Loucy (cell line): ENCODE measurements at regions not wholly inside any gene's neighbourhood (a gene's known extent, or its start where the extent isn't known, plus 50 kb on each side); places are given as distances from the start of the nearest gene placed in this dataset.

ENCODE experiments used
- H2AFZ ChIP-seq: fragments of 200-600 bp; sonication (generic); 2 replicates; pipeline ENCODE4 v1.6.0; 2016; ENCODE audit warnings: antibody characterized with exemption, mild to moderate bottlenecking, low read length, moderate library complexity
- H3F3A ChIP-seq: fragments of 200-600 bp; 2 replicates; pipeline ENCODE4 v1.6.0; 2016; ENCODE audit warnings: antibody characterized with exemption, low read depth, mild to moderate bottlenecking
- H3K27me3 ChIP-seq: fragments of 200-600 bp; sonication (generic); 2 replicates; pipeline ENCODE4 v1.6.1; 2014; ENCODE audit warnings: low read length, mild to moderate bottlenecking; ENCODE audit not compliant: insufficient read depth, poor library complexity, severe bottlenecking
- H3K36me3 ChIP-seq: fragments of 200-600 bp; sonication (generic); 2 replicates; pipeline ENCODE4 v1.6.1; 2016; ENCODE audit warnings: low read length; ENCODE audit not compliant: insufficient read depth
- H3K4me1 ChIP-seq: fragments of 200-600 bp; sonication (generic); 2 replicates; pipeline ENCODE4 v1.5.1; 2014; ENCODE audit warnings: low read length, mild to moderate bottlenecking; ENCODE audit not compliant: insufficient read depth, poor library complexity, severe bottlenecking
- H3K4me2 ChIP-seq: fragments of 200-600 bp; sonication (generic); 2 replicates; pipeline ENCODE4 v1.6.0; 2014; ENCODE audit warnings: antibody characterized with exemption, low read length, low read depth, mild to moderate bottlenecking; ENCODE audit not compliant: poor library complexity, severe bottlenecking
- H3K4me3 ChIP-seq: fragments of 200-600 bp; sonication (generic); 2 replicates; pipeline ENCODE4 v1.5.1; 2014; ENCODE audit warnings: low read length, mild to moderate bottlenecking, mixed read lengths; ENCODE audit not compliant: poor library complexity, severe bottlenecking
- H3K79me2 ChIP-seq: fragments of 200-600 bp; sonication (generic); 2 replicates; pipeline ENCODE4 v1.6.1; 2014; ENCODE audit warnings: low read length; ENCODE audit not compliant: insufficient read depth
- H3K9ac ChIP-seq: fragments of 200-600 bp; sonication (generic); 2 replicates; pipeline ENCODE4 v1.6.0; 2014; ENCODE audit warnings: mild to moderate bottlenecking, low read depth, low read length, moderate library complexity; ENCODE audit not compliant: poor library complexity, severe bottlenecking
- H3K9me2 ChIP-seq: fragments of 200-600 bp; sonication (generic); replicated peaks from 2 replicates; pipeline ENCODE4 v1.6.1; 2016; ENCODE audit warnings: low read depth, low read length, mixed read lengths
- H3K9me3 ChIP-seq: fragments of 200-600 bp; sonication (generic); 2 replicates; pipeline ENCODE4 v1.6.1; 2014; ENCODE audit warnings: mild to moderate bottlenecking, antibody characterized with exemption, low read length, low read depth; ENCODE audit not compliant: insufficient read depth
- H4K20me1 ChIP-seq: fragments of 200-600 bp; sonication (generic); 2 replicates; pipeline ENCODE4 v1.6.0; 2014; ENCODE audit warnings: antibody characterized with exemption, low read length, mild to moderate bottlenecking; ENCODE audit not compliant: insufficient read depth, poor library complexity, severe bottlenecking
- CTCF ChIP-seq: fragments of 200-600 bp; sonication (generic); conservative IDR thresholded peaks from 2 replicates; pipeline ENCODE4 v1.5.1; 2014; ENCODE audit warnings: mild to moderate bottlenecking, antibody characterized with exemption, low read length
- EZH2phosphoT487 ChIP-seq: fragments of 200-600 bp; IDR thresholded peaks from 2 replicates; pipeline ENCODE4 v1.6.1; 2018; ENCODE audit warnings: antibody characterized with exemption, mild to moderate bottlenecking, moderate library complexity, borderline replicate concordance

- peaks cover 25% of the 10 kb centered on the region for H3K4me1 ChIP-seq
- TF ChIP-seq CTCF: no peak
- no peak for TF ChIP-seq EZH2phosphoT487
Measured at GRCh38 chr1:232382671-232383070, 247.3 kb downstream of the SIPA1L2 start.

DNA sequence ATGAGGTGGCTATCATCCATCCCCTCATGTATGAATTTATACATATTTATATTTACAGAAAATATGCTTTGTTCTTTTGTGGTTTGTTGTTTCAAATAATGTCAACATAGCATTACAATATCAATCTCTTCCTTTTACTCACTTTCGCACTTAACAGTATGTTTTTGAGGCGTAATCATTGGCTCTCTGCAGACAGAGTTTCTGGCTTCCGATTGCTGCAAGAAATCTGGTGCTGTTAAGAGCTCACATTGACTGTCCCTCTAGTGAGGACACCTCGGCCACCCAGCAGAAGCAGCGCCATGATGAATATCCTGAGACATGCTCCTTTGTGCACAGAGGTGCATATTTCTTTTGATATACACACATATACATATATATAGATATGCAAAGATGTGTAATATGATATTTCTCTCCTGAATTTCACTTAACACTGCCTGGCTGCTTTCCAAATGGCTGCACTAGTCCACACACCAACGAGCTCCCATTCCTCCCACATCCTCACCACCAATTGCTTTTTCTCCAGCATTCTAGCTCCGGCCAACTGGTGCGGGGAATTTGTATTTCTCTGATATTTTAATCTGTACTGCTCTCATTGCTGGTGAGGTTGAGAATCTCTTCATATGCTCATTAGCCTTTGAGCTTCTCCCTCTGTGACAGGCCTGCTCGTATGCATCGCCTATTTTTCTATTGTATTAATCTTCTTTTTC lies 248.4 kb downstream of the SIPA1L2 start:
- H3K9ac ChIP-seq: no peak overlapping the region
- H3K9me3 ChIP-seq: no peaks in the 10 kb centered on the region
- peaks cover 14% of the 10 kb centered on the region for H3K4me1 ChIP-seq
- H2AFZ ChIP-seq: no peak overlapping the region
- no peak for TF ChIP-seq EZH2phosphoT487
- TF ChIP-seq CTCF: no peak
- no peaks in the 10 kb centered on the region for H3K27me3 ChIP-seq
- no peaks in the 10 kb centered on the region for H3K36me3 ChIP-seq
- H3F3A ChIP-seq: no peaks in the 10 kb centered on the region
- H4K20me1 ChIP-seq: no peaks in the 10 kb centered on the region
- H3K9me2 ChIP-seq: no peaks in the 10 kb centered on the region
- H3K79me2 ChIP-seq: no peaks in the 10 kb centered on the region
- no peak overlapping the region for H3K4me2 ChIP-seq
- H3K4me3 ChIP-seq: no peak overlapping the region

More at GRCh38 chr1:232382671-232383070, 247.3 kb downstream of the SIPA1L2 start:
- Histone ChIP-seq H4K20me1 (no peaks in the 10 kb centered on the region), H3K4me3 (no peak overlapping the region), H3K4me2 (no peak overlapping the region), H3K9ac (no peak overlapping the region), H3K9me2 (no peaks in the 10 kb centered on the region), H3K79me2 (no peaks in the 10 kb centered on the region), H2AFZ (no peak overlapping the region), H3K36me3 (no peaks in the 10 kb centered on the region), H3K9me3 (no peaks in the 10 kb centered on the region), H3F3A (no peaks in the 10 kb centered on the region), H3K27me3 (no peaks in the 10 kb centered on the region)

DNA sequence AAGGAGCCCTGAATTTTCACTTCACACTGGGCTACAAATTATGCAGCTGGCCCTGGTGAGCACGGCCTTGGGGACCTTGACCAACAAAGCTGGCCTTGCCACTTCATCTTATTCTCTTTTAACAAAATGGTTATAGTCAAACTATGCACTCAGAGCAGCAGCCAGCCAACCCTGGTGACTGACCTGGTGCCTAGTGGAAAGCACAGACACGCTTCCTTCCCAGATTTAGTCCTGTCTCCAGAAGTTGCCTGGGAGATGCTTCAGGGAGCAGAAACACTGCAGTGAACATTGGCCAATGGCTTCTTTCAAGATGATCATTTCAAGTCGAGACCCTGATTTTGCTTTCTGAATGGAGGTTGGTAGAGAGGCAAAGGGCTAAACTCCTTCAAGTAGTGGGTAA lies 249.3 kb downstream of the SIPA1L2 start:
- H3K36me3 ChIP-seq: no peaks in the 10 kb centered on the region
- peaks cover 14% of the 10 kb centered on the region for H3K4me1 ChIP-seq
- TF ChIP-seq CTCF (no peak), EZH2phosphoT487 (no peak)
- no peak overlapping the region for H3K4me2 ChIP-seq
- H3K27me3 ChIP-seq: no peaks in the 10 kb centered on the region
- no peaks in the 10 kb centered on the region for H3K9me2 ChIP-seq
- no peak overlapping the region for H2AFZ ChIP-seq
- no peaks in the 10 kb centered on the region for H3K9me3 ChIP-seq
- no peaks in the 10 kb centered on the region for H4K20me1 ChIP-seq
- H3K4me3 ChIP-seq: no peak overlapping the region
- H3K79me2 ChIP-seq: no peaks in the 10 kb centered on the region
- H3K9ac ChIP-seq: no peak overlapping the region
- H3F3A ChIP-seq: no peaks in the 10 kb centered on the region
